ENCODE measurements at regions not wholly inside any gene's neighbourhood (a gene's known extent, or its start where the extent isn't known, plus 50 kb on each side); places are given as distances from the start of the nearest gene placed in this dataset.

- TF ChIP-seq CTCF (conservative IDR thresholded peaks at IDR 0.05; ENCODE audit: low read length) (no peak), EZH2phosphoT487 (IDR thresholded peaks at IDR 0.05; ENCODE audit: borderline replicate concordance) (no peak)
Observed at GRCh38 chr10:6704896-6705295, 124.8 kb upstream of the PRKCQ start.

Measured in Loucy (cell line).